Ishikawa (cell line): ENCODE measurements at regions not wholly inside any gene's neighbourhood (a gene's known extent, or its start where the extent isn't known, plus 50 kb on each side); places are given as distances from the start of the nearest gene placed in this dataset.

Experiments used
- CEBPB ChIP-seq: IDR thresholded peaks from 2 replicates; pipeline ENCODE4 v1.6.1; 2012
- CREB1 ChIP-seq: IDR thresholded peaks from 2 replicates; pipeline ENCODE4 v1.6.1; 2012; ENCODE audit warnings: low read depth
- EGR1 ChIP-seq: IDR thresholded peaks from 2 replicates; pipeline ENCODE4 v1.6.1; 2012
- EP300 ChIP-seq: IDR thresholded peaks from 2 replicates; pipeline ENCODE4 v1.6.1; 2012; ENCODE audit warnings: borderline replicate concordance
- FOXM1 ChIP-seq: IDR thresholded peaks from 2 replicates; pipeline ENCODE4 v1.6.1; 2012; ENCODE audit warnings: low read depth, borderline replicate concordance
- MAX ChIP-seq: IDR thresholded peaks from 2 replicates; pipeline ENCODE4 v1.6.1; 2012
- NFIC ChIP-seq: IDR thresholded peaks from 2 replicates; pipeline ENCODE4 v1.6.1; 2012
- RAD21 ChIP-seq: IDR thresholded peaks from 2 replicates; pipeline ENCODE4 v1.6.1; 2012; ENCODE audit warnings: low read depth
- REST ChIP-seq: IDR thresholded peaks from 2 replicates; pipeline ENCODE4 v1.6.1; 2012; ENCODE audit warnings: low read depth, mild to moderate bottlenecking
- TAF1 ChIP-seq: IDR thresholded peaks from 2 replicates; pipeline ENCODE4 v1.6.1; 2012; ENCODE audit warnings: low read depth, mild to moderate bottlenecking
- TCF12 ChIP-seq: IDR thresholded peaks from 2 replicates; pipeline ENCODE4 v1.6.1; 2012; ENCODE audit warnings: low read depth
- TEAD4 ChIP-seq: IDR thresholded peaks from 2 replicates; pipeline ENCODE4 v1.6.1; 2012
- USF1 ChIP-seq: IDR thresholded peaks from 2 replicates; pipeline ENCODE4 v1.6.1; 2012
- YY1 ChIP-seq: IDR thresholded peaks from 2 replicates; pipeline ENCODE4 v1.6.1; 2012; ENCODE audit warnings: low read depth
- ZBTB7A ChIP-seq: IDR thresholded peaks from 2 replicates; pipeline ENCODE4 v1.6.1; 2012; ENCODE audit warnings: low read depth

GRCh38 chr2:17380003-17380402, 138.2 kb downstream of the RAD51AP2 start:
- TF ChIP-seq EGR1 (no peak), CEBPB (no peak), REST (no peak), USF1 (no peak), RAD21 (no peak), TCF12 (no peak), CREB1 (no peak), TEAD4 (no peak)

GRCh38 chr2:17375262-17375661, 143.0 kb downstream of the RAD51AP2 start:
- no peak for TF ChIP-seq EP300
- no peak for TF ChIP-seq CEBPB
- TF ChIP-seq REST: no peak
- no peak for TF ChIP-seq TCF12
- no peak for TF ChIP-seq FOXM1
- no peak for TF ChIP-seq RAD21
- TF ChIP-seq USF1: no peak
- TF ChIP-seq MAX: no peak
- TF ChIP-seq TEAD4: no peak
- TF ChIP-seq YY1: no peak
- no peak for TF ChIP-seq TAF1
- no peak for TF ChIP-seq CREB1
- no peak for TF ChIP-seq EGR1

- no peak for TF ChIP-seq MAX
- no peak for TF ChIP-seq EP300
- TF ChIP-seq CREB1: no peak
- no peak for TF ChIP-seq REST
- no peak for TF ChIP-seq USF1
- TF ChIP-seq FOXM1: no peak
- TF ChIP-seq RAD21: no peak
These were observed 144.5 kb downstream of the RAD51AP2 start for GRCh38 chr2:17373741-17374140.

- no peak for TF ChIP-seq YY1
- no peak for TF ChIP-seq FOXM1
- no peak for TF ChIP-seq EP300
- no peak for TF ChIP-seq ZBTB7A
- no peak for TF ChIP-seq NFIC
- no peak for TF ChIP-seq USF1
- no peak for TF ChIP-seq TAF1
- no peak for TF ChIP-seq REST
- no peak for TF ChIP-seq CREB1
- no peak for TF ChIP-seq EGR1
- TF ChIP-seq RAD21: no peak
- TF ChIP-seq CEBPB: no peak
- no peak for TF ChIP-seq TEAD4
- TF ChIP-seq TCF12: no peak
- no peak for TF ChIP-seq MAX
These were observed 145.2 kb downstream of the RAD51AP2 start for GRCh38 chr2:17373041-17373440.
